IPS-20b (cell line): ENCODE measurements at regions not wholly inside any gene's neighbourhood (a gene's known extent, or its start where the extent isn't known, plus 50 kb on each side); places are given as distances from the start of the nearest gene placed in this dataset.

Experiments used
- H3K27ac ChIP-seq: one replicate; pipeline ENCODE4 v1.5.1; 2013; ENCODE audit warnings: low read length
- H3K27me3 ChIP-seq: 2 replicates; pipeline ENCODE4 v1.6.1; 2013; ENCODE audit warnings: mild to moderate bottlenecking, low read length, inconsistent platforms; ENCODE audit not compliant: insufficient read depth
- H3K36me3 ChIP-seq: 2 replicates; pipeline ENCODE4 v1.6.1; 2013; ENCODE audit warnings: low read depth, mild to moderate bottlenecking, inconsistent platforms, low read length, moderate library complexity; ENCODE audit not compliant: insufficient read depth
- H3K4me1 ChIP-seq: 2 replicates; pipeline ENCODE4 v1.6.1; 2013; ENCODE audit warnings: mild to moderate bottlenecking, control low read depth, inconsistent platforms, low read length, moderate library complexity; ENCODE audit not compliant: insufficient read depth
- H3K4me3 ChIP-seq: 2 replicates; pipeline ENCODE4 v1.5.1; 2013; ENCODE audit warnings: mild to moderate bottlenecking, low read length, inconsistent platforms
- H3K9ac ChIP-seq: 2 replicates; pipeline ENCODE4 v1.6.1; 2013; ENCODE audit warnings: low read depth, mild to moderate bottlenecking, inconsistent platforms, low read length, moderate library complexity
- H3K9me3 ChIP-seq: 2 replicates; pipeline ENCODE4 v1.6.1; 2013; ENCODE audit warnings: mild to moderate bottlenecking, low read depth, low read length, inconsistent platforms; ENCODE audit not compliant: insufficient read depth

- H3K9me3 ChIP-seq = no peaks in the 10 kb centered on the region
- peaks cover 41% of the 10 kb centered on the region for H3K27me3 ChIP-seq
- peaks cover 3% of the 10 kb centered on the region; the same call in 1 of the 2 replicates for H3K4me1 ChIP-seq
Measured at GRCh38 chr1:10860218-10860617, 63.8 kb upstream of the CASZ1 start.

DNA sequence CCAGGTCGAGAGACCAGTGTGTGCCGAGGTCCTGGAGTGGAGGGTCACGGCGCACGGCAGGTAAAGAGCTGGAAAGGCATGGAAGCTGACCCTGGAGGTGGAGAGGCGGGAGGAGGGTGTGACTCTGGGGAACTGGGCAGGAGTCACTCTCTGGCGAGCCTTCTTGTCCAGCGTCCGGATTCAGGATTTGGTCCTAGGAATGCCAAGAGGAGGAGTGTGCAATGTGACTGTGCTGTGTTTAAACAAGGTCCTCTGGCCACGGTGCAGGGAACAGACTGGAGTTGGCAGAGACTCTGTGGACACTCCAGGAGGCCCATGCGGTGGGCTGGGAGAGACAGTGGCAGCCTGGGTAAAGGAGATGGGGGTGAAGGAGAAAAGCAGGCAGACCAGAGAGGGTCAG lies 64.2 kb upstream of the CASZ1 start:
- no peaks in the 10 kb centered on the region for H3K9me3 ChIP-seq
- H3K27me3 ChIP-seq = peaks cover 46% of the 10 kb centered on the region
- H3K4me3 ChIP-seq = no peak overlapping the region
- no peak overlapping the region for H3K9ac ChIP-seq
- H3K36me3 ChIP-seq = no peaks in the 10 kb centered on the region
- no peak overlapping the region for H3K27ac ChIP-seq
- H3K4me1 ChIP-seq = peaks cover 3% of the 10 kb centered on the region; the same call in 1 of the 2 replicates

More at GRCh38 chr1:10860218-10860617, 63.8 kb upstream of the CASZ1 start:
- Histone ChIP-seq H3K36me3 (no peaks in the 10 kb centered on the region), H3K27ac (no peak overlapping the region), H3K9ac (no peak overlapping the region), H3K4me3 (no peak overlapping the region)

GRCh38 chr1:10861822-10862221 lies 65.4 kb upstream of the CASZ1 start:
- peaks cover 55% of the 10 kb centered on the region for H3K27me3 ChIP-seq
- H3K4me3 ChIP-seq = no peak overlapping the region

DNA sequence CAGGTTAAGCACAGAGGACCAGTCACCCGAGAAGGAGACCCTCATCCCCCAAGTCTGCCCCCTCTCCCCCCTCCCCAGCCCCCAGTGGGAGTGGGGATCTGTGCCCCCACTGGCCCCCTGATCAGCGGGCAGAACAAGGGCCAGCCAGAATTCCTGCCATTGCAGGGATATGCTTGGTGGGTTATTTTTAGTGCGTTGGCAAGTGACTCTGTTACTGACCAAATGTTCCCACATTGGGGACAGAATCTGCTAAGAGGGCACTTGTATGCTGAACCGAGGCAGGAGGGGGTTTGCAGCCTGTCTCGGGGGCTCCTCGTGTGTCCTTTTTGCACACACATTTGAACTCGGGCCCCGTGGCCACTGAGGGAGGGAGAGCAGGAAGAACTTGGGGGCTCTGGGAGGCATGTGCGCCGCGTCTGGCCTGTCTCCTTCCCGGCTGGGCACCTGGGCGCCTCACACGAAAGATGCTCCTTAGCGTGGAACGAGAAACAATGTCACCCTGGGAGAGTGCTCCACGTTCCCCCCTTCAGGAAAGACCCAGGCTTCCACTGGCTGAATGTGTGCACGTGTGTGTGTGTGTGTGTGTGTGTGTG lies 66.4 kb upstream of the CASZ1 start:
- Histone ChIP-seq H3K4me3 (no peak overlapping the region), H3K27ac (no peak overlapping the region), H3K9ac (no peak overlapping the region), H3K36me3 (no peaks in the 10 kb centered on the region), H3K9me3 (no peaks in the 10 kb centered on the region), H3K27me3 (peaks cover 62% of the 10 kb centered on the region), H3K4me1 (peaks cover 3% of the 10 kb centered on the region; the same call in 1 of the 2 replicates)

More at GRCh38 chr1:10861822-10862221, 65.4 kb upstream of the CASZ1 start:
- no peaks in the 10 kb centered on the region for H3K36me3 ChIP-seq
- no peak overlapping the region for H3K27ac ChIP-seq
- peaks cover 3% of the 10 kb centered on the region; the same call in 1 of the 2 replicates for H3K4me1 ChIP-seq
- no peak overlapping the region for H3K9ac ChIP-seq
- H3K9me3 ChIP-seq = no peaks in the 10 kb centered on the region

- Histone ChIP-seq H3K27ac (no peak overlapping the region), H3K27me3 (peaks cover 72% of the 10 kb centered on the region), H3K9ac (no peak overlapping the region), H3K9me3 (no peaks in the 10 kb centered on the region), H3K36me3 (no peaks in the 10 kb centered on the region), H3K4me1 (peaks cover 3% of the 10 kb centered on the region; the same call in 1 of the 2 replicates), H3K4me3 (no peak overlapping the region)
Measured at GRCh38 chr1:10863886-10864285, 67.4 kb upstream of the CASZ1 start.

- Histone ChIP-seq H3K36me3 (no peaks in the 10 kb centered on the region), H3K27ac (no peak overlapping the region), H3K27me3 (peaks cover 78% of the 10 kb centered on the region), H3K4me1 (peaks cover 3% of the 10 kb centered on the region; the same call in 1 of the 2 replicates), H3K4me3 (no peak overlapping the region), H3K9me3 (no peaks in the 10 kb centered on the region), H3K9ac (no peak overlapping the region)
Measured at GRCh38 chr1:10864776-10865175, 68.3 kb upstream of the CASZ1 start.

- no peak overlapping the region for H3K9ac ChIP-seq
- no peaks in the 10 kb centered on the region for H3K9me3 ChIP-seq
- H3K4me1 ChIP-seq = no peaks in the 10 kb centered on the region; the same call in 1 of the 2 replicates
- H3K36me3 ChIP-seq = no peaks in the 10 kb centered on the region
- no peak overlapping the region for H3K4me3 ChIP-seq
- H3K27me3 ChIP-seq = peaks cover 75% of the 10 kb centered on the region
- no peak overlapping the region for H3K27ac ChIP-seq
Measured at GRCh38 chr1:10865518-10866320, 69.3 kb upstream of the CASZ1 start.

DNA sequence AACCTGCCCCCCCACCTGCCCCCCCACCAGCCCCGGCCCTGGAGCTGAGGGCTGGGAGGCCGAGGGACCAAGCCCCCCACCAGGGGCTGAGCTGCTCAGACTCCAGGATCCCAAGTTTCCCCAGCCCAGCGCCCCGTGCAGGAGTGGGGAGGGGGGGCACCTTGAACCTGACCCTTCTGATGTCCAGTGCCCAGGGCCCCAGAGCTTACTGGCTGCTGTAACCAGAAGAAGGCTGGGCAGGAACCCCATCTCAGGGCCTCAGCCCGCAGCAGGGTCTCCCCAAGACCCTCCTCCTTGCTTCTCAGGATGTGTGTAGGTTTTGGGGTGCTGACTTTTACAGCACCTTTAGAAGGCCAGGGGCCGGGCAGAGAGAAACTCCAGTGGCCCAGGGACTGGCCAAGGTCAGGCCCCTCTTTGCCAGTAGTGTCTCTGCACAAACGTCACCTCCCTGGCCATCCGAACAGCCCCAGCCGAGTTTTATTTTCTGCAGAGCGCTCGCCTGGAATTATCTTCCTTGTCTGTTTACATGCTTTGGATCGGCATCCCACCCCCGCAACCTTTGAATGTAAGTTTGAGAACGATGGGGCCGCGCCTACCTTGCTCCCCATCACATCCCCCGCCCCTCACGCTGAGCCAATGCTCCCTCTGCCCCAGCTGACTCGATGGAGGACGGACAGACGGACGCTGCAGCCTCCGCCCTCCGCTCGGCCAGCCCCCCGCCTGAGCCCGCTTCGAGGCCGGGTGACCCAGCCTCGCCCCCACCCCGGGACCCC lies 70.1 kb upstream of the CASZ1 start:
- H3K9me3 ChIP-seq = no peaks in the 10 kb centered on the region
- peaks cover 68% of the 10 kb centered on the region for H3K27me3 ChIP-seq
- no peak overlapping the region for H3K27ac ChIP-seq
- peak overlapping the region; percentile 68; the same call in 1 of the 2 replicates for H3K4me3 ChIP-seq
- H3K36me3 ChIP-seq = no peaks in the 10 kb centered on the region
- H3K4me1 ChIP-seq = no peaks in the 10 kb centered on the region; the same call in 1 of the 2 replicates
- H3K9ac ChIP-seq = no peak overlapping the region

DNA sequence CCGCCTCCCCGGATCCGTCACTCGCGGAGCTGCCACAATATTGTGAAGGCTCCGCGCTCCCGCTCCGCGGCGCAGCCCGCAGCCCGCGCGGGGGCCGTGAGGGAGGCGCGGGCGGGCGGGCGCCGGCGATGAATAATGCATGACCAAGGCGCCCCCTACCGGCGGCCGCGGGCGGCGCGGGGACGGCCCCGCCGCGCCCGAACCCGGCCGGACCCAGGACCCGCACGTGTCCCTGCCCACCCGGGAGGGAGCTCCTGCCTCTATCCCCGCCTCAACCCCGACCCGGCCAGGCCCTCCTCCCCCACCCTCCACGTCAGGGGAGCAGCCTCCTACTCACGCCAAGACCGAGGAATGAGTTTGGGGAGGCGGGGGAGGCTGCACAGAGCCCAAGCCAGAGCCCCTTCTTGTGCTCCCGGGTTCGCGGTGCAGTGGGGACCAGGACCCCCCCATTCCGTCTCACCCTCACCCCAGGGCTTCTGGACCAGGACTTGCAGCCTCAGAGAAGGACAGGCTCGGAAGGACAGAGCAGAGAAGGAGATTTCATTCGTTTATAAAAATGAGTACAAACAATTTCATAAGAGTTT lies 70.8 kb upstream of the CASZ1 start:
- H3K4me3 ChIP-seq = peak overlapping the region; percentile 68; the same call in 1 of the 2 replicates
- no peak overlapping the region for H3K27ac ChIP-seq
- H3K4me1 ChIP-seq = no peaks in the 10 kb centered on the region; the same call in 1 of the 2 replicates
- no peaks in the 10 kb centered on the region for H3K36me3 ChIP-seq
- no peak overlapping the region for H3K9ac ChIP-seq
- H3K9me3 ChIP-seq = no peaks in the 10 kb centered on the region
- peaks cover 63% of the 10 kb centered on the region for H3K27me3 ChIP-seq

- Histone ChIP-seq H3K27ac (no peak overlapping the region), H3K36me3 (no peaks in the 10 kb centered on the region), H3K9me3 (no peaks in the 10 kb centered on the region), H3K4me1 (no peaks in the 10 kb centered on the region; the same call in 1 of the 2 replicates), H3K4me3 (no peak overlapping the region), H3K27me3 (peaks cover 63% of the 10 kb centered on the region), H3K9ac (no peak overlapping the region)
Measured at GRCh38 chr1:10867914-10868598, 71.6 kb upstream of the CASZ1 start.

GRCh38 chr1:10868599-10868965 lies 72.1 kb upstream of the CASZ1 start:
- no peak overlapping the region for H3K27ac ChIP-seq
- H3K9ac ChIP-seq = no peak overlapping the region
- no peaks in the 10 kb centered on the region for H3K36me3 ChIP-seq
- H3K4me3 ChIP-seq = no peak overlapping the region
- no peaks in the 10 kb centered on the region for H3K9me3 ChIP-seq
- H3K4me1 ChIP-seq = no peaks in the 10 kb centered on the region; the same call in 1 of the 2 replicates
- H3K27me3 ChIP-seq = peaks cover 61% of the 10 kb centered on the region
